Peyer's patch (tissue), 4 donors: ENCODE measurements at regions not wholly inside any gene's neighbourhood (a gene's known extent, or its start where the extent isn't known, plus 50 kb on each side); places are given as distances from the start of the nearest gene placed in this dataset.
"Not testable (repeated sequence)": the region's sequence is repeated elsewhere in the genome, so short reads cannot be mapped to it uniquely, and the experiment has no call there.

ENCODE experiments used
- DNase-seq, 3 donors: peaks; one replicate each; pipeline ENCODE4 v3.0.0-alpha.2; 2017 to 2019
- H3K27ac ChIP-seq, 4 donors: fragments of 200-600 bp; sonication (generic); one replicate each; pipeline ENCODE4 v1.5.1; 2016 to 2019
- H3K27me3 ChIP-seq, 2 donors: fragments of 200-600 bp; sonication (generic); one replicate each; pipeline ENCODE4 v1.5.1; 2019
- H3K36me3 ChIP-seq, 3 donors: fragments of 200-600 bp; sonication (generic); one replicate each; pipeline ENCODE4 v1.5.1; 2016 to 2019
- H3K4me1 ChIP-seq, 4 donors: fragments of 200-600 bp; sonication (generic); one replicate each; pipeline ENCODE4 v1.5.1; 2016 to 2019
- H3K4me3 ChIP-seq, 4 donors: fragments of 200-600 bp; sonication (generic); 1 replicate in 3 of 4; 2 replicates in 1 of 4; pipeline ENCODE4 v1.5.1; 2016 to 2019; ENCODE audit warnings: mild to moderate bottlenecking in 1 of 4
- H3K9me3 ChIP-seq, 4 donors: fragments of 200-600 bp; sonication (generic); one replicate each; pipeline ENCODE4 v1.5.1; 2016 to 2019; ENCODE audit warnings: mild to moderate bottlenecking in 1 of 4
- POLR2A ChIP-seq, 2 donors: fragments of 450-650 bp; IDR thresholded peaks; one replicate each; pipeline ENCODE4 v1.5.1; 2017; ENCODE audit warnings: antibody characterized with exemption in 2 of 2, mild to moderate bottlenecking in 2 of 2, moderate library complexity in 2 of 2
- TF ChIP-seq, protein P1 (sequence below), 6 experiments: fragments of 450-650 bp in 4 of 6; fragments of 200-600 bp in 2 of 6; sonication (generic) in 1 of 6; IDR thresholded peaks; one replicate each; pipeline ENCODE4 v1.5.1; 2017 to 2019; ENCODE audit warnings: antibody characterized with exemption in 6 of 6, mild to moderate bottlenecking in 3 of 6, moderate library complexity in 1 of 6

DNA sequence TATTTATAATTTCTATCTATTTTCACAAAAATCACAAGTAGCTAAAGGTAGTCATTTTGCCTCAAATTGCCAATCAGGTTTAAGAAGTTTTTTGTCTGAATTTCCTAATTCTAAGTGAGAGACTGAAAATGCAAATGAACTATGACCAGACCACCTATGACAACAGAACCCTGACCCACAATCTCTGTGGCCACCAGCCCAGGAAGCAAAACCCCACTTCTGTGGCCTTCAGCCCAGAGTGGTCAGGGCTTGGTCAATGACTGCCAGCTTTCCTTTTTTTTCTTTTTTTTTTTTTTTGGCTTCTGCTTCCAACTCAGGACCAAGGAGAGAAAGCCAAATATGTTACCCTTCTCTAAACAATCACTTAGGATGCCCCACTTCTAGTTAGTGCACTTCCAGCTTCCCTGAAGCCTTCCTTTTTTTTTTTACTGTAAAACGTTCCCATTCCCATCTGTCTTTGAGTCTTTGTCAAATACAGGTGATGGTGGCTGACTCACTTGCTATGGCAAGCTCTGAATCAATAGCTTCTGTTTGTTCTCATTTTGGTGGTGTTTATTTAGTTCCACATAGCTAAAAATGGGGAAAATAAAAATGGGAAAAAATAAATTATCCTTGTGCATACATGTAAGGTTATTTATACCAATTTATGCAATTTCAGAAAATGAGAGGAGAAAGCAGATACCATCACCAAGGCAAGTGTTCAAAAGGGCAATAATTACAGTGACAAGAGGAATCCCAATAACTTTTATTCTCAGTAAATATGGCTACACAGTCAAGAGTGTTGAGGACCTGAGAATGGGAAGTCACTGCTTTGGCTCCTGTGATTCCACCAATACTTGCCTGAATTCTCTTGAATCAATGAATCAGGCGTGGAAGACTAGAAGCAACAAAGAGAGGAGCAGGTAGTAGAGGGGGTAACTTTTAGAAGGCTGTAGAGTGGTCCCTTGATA is 170.3 kb upstream of the PDE7B start:
- TF ChIP-seq, protein P1, sequence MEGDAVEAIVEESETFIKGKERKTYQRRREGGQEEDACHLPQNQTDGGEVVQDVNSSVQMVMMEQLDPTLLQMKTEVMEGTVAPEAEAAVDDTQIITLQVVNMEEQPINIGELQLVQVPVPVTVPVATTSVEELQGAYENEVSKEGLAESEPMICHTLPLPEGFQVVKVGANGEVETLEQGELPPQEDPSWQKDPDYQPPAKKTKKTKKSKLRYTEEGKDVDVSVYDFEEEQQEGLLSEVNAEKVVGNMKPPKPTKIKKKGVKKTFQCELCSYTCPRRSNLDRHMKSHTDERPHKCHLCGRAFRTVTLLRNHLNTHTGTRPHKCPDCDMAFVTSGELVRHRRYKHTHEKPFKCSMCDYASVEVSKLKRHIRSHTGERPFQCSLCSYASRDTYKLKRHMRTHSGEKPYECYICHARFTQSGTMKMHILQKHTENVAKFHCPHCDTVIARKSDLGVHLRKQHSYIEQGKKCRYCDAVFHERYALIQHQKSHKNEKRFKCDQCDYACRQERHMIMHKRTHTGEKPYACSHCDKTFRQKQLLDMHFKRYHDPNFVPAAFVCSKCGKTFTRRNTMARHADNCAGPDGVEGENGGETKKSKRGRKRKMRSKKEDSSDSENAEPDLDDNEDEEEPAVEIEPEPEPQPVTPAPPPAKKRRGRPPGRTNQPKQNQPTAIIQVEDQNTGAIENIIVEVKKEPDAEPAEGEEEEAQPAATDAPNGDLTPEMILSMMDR (IDR thresholded peaks at IDR 0.05), result no peak
- no peak for TF ChIP-seq POLR2A (IDR thresholded peaks at IDR 0.05)
- no peak for DNase-seq
- Histone ChIP-seq H3K4me3 (no peak overlapping the region), H3K27ac (no peak overlapping the region), H3K36me3 (no peaks in the 10 kb centered on the region), H3K4me1 (no peaks in the 10 kb centered on the region), H3K27me3 (no peaks in the 10 kb centered on the region), H3K9me3 (no peaks in the 10 kb centered on the region)

DNA sequence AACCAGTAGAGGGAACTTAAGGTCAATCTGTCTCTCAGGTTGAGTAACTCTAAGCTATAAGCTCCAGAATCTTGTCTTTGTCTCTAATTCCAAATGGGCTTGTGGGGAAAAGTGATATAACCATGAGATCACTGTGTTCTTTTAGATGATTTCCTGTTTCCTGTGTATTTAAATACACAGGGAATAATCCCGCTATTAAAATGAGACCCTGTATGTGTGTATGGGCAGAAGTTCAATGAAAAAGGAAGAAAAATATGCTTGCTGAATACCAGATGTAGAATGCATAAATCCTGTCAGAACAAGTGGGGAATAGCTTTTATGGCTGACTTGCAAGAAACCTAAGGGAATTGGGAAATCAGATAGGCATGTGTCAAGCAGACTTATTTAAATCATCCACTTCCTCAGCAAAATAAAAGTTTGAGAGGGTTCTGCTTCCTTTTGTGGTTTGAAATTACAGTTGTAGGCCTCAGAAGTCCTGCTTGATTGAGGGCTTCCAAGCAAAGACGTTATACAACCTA is 164.7 kb upstream of the PDE7B start:
- Histone ChIP-seq H3K4me3 (no peak overlapping the region), H3K36me3 (no peaks in the 10 kb centered on the region), H3K9me3 (no peaks in the 10 kb centered on the region), H3K27ac (no peak overlapping the region), H3K27me3 (no peaks in the 10 kb centered on the region), H3K4me1 (no peaks in the 10 kb centered on the region)
- TF ChIP-seq, protein P1 (IDR thresholded peaks at IDR 0.05), result no peak
- TF ChIP-seq POLR2A (IDR thresholded peaks at IDR 0.05), result no peak
- DNase-seq, result no peak

DNA sequence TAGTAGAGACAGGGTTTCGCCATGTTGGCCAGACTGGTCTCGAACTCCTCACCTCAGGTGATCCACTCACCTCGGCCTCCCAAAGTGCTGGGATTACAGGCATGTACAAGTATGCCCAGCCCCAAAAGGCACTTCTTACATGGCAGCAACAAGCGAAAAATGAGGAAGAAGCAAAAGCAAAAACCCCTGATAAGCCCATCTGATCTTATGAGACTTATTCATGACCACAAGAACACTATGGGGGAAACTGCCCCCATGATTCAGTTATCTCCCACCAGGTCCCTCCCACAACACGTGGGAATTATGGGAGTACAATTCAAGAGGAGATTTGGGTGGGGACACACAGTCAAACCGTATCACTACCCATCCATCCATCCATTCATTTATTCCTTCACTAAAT is 163.0 kb upstream of the PDE7B start:
- H3K4me1 ChIP-seq, H3K27ac ChIP-seq, H3K36me3 ChIP-seq, H3K9me3 ChIP-seq, H3K4me3 ChIP-seq, DNase-seq, H3K27me3 ChIP-seq: not testable (repeated sequence)

DNA sequence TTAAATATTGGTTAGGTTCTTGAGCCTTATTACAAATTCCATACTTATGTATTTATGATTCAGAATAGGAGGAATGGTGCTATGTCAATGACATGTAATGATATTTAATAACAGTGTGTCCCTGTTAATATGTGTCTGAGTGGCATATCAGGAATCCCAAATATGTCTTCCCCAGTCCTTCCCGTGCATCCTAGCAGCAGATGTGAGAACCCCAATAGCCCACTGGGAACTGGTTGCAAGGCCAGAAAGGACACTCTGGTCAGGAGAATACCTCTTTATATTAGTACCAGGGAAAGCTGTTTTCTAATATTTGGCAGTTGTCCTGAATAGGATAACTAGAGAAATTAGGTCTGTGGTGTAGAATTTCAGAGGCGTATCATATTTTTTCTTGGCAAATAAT is 159.1 kb upstream of the PDE7B start:
- Histone ChIP-seq H3K27ac (no peak overlapping the region), H3K27me3 (no peaks in the 10 kb centered on the region), H3K36me3 (no peaks in the 10 kb centered on the region), H3K4me3 (no peak overlapping the region), H3K4me1 (no peaks in the 10 kb centered on the region), H3K9me3 (no peaks in the 10 kb centered on the region)
- DNase-seq, result no peak
- TF ChIP-seq, protein P1 (IDR thresholded peaks at IDR 0.05), result no peak
- TF ChIP-seq POLR2A (IDR thresholded peaks at IDR 0.05), result no peak

DNA sequence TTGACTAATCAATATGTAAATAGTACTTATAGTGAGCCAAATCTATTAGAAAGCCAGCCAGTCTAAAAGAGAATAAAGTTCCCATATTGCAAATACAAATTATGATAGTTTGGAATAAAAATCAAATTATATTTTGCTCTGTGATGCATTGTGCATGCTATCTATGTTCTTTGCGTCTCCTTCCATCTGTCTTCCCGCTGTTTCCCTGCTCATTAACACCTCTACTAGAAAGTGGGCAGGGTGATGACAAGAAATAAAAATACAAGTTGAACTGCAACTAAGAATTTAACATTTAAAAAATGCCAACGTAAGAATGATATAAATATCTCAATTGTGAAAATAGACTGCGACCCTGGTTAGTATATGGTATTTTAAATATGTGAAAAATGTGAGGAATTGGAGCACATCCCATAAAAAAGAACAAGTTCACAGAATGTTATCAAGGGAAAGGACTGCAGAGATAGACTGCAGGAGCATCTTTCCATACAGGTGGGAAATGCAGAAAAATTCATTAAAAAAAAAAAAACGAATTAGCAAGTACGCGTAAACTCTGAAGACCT is 157.6 kb upstream of the PDE7B start:
- no peak for DNase-seq
- no peak for TF ChIP-seq POLR2A (IDR thresholded peaks at IDR 0.05)
- TF ChIP-seq, protein P1 (IDR thresholded peaks at IDR 0.05), result no peak

DNA sequence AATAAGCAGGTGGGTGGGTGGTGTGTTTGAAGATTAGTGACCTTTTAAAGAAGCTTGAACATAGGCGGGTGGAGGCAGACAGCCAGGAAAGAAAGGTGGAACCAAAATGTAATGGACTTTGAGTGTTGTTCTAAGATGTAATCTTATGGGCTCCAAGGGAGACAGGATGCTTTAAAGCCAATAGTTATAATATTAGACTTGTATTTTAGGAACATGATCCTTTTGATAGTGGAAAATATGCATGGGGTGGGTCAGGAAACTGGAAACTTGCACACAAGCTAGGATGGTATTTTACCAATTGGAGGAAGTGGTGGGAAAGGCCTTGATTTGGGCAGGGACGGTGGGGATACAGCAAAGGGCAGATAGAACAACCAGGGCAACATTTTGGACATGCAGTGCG is 151.8 kb upstream of the PDE7B start:
- H3K36me3 ChIP-seq, result no peaks in the 10 kb centered on the region
- no peaks in the 10 kb centered on the region for H3K4me1 ChIP-seq
- H3K27me3 ChIP-seq, result no peaks in the 10 kb centered on the region
- no peak for TF ChIP-seq POLR2A (IDR thresholded peaks at IDR 0.05)
- TF ChIP-seq, protein P1 (IDR thresholded peaks at IDR 0.05), result no peak
- DNase-seq, result no peak
- no peak overlapping the region for H3K4me3 ChIP-seq
- H3K9me3 ChIP-seq, result no peaks in the 10 kb centered on the region
- H3K27ac ChIP-seq, result no peak overlapping the region

More for the DNA sequence above, 157.6 kb upstream of the PDE7B start:
- H3K27ac ChIP-seq, result no peak overlapping the region
- H3K9me3 ChIP-seq, result no peaks in the 10 kb centered on the region
- H3K4me3 ChIP-seq, result no peak overlapping the region
- H3K4me1 ChIP-seq, result no peaks in the 10 kb centered on the region
- H3K36me3 ChIP-seq, result no peaks in the 10 kb centered on the region
- H3K27me3 ChIP-seq, result no peaks in the 10 kb centered on the region
